H9 (cell line): ENCODE measurements at regions not wholly inside any gene's neighbourhood (a gene's known extent, or its start where the extent isn't known, plus 50 kb on each side); places are given as distances from the start of the nearest gene placed in this dataset.
A peak's percentile ranks its signal among the peaks of the same experiment; 100 is the strongest.

Experiments
- DNase-seq: peaks from one replicate; pipeline ENCODE4 v3.0.0-alpha.2; 2017
- H2AFZ ChIP-seq: one replicate; pipeline ENCODE4 v1.6.1; 2013; ENCODE audit warnings: mild to moderate bottlenecking, low read length, control low read depth, moderate library complexity
- H2AK5ac ChIP-seq: 2 replicates; pipeline ENCODE4 v1.6.1; 2013; ENCODE audit warnings: low read length, control low read depth, mixed read lengths; ENCODE audit not compliant: insufficient read length
- H2BK120ac ChIP-seq: one replicate; pipeline ENCODE4 v1.6.1; 2013; ENCODE audit warnings: low read depth, mild to moderate bottlenecking, low read length, control low read depth, inconsistent platforms; ENCODE audit not compliant: poor library complexity, severe bottlenecking
- H2BK12ac ChIP-seq: 2 replicates; pipeline ENCODE4 v1.6.1; 2013; ENCODE audit warnings: low read length, control low read depth, mixed read lengths, low read depth; ENCODE audit not compliant: insufficient read length
- H2BK15ac ChIP-seq: 2 replicates; pipeline ENCODE4 v1.6.1; 2013; ENCODE audit warnings: low read depth, low read length, control low read depth
- H2BK20ac ChIP-seq: one replicate; pipeline ENCODE4 v1.6.1; 2013; ENCODE audit warnings: low read depth, mild to moderate bottlenecking, low read length, control low read depth, inconsistent platforms; ENCODE audit not compliant: poor library complexity, severe bottlenecking
- H2BK5ac ChIP-seq: 2 replicates; pipeline ENCODE4 v1.6.1; 2013; ENCODE audit warnings: low read length, control low read depth, mixed read lengths; ENCODE audit not compliant: insufficient read length
- H3K14ac ChIP-seq: 2 replicates; pipeline ENCODE4 v1.6.1; 2013; ENCODE audit warnings: low read length, control low read depth; ENCODE audit not compliant: insufficient read depth
- H3K18ac ChIP-seq: 2 replicates; pipeline ENCODE4 v1.6.1; 2013; ENCODE audit warnings: low read depth, mild to moderate bottlenecking, mixed read lengths, low read length, control low read depth; ENCODE audit not compliant: insufficient read length
- H3K23ac ChIP-seq: 2 replicates; pipeline ENCODE4 v1.6.1; 2013; ENCODE audit warnings: low read length, control low read depth, mixed read lengths, low read depth; ENCODE audit not compliant: insufficient read length
- H3K23me2 ChIP-seq: 2 replicates; pipeline ENCODE4 v1.6.1; 2013; ENCODE audit warnings: low read depth, mild to moderate bottlenecking, mixed read lengths, low read length, control low read depth; ENCODE audit not compliant: insufficient read length, poor library complexity, severe bottlenecking
- H3K27ac ChIP-seq: 2 replicates; pipeline ENCODE4 v1.5.1; 2013; ENCODE audit warnings: low read length, control low read depth, mixed read lengths, low read depth; ENCODE audit not compliant: insufficient read length
- H3K27me3 ChIP-seq: 2 replicates; pipeline ENCODE4 v1.6.1; 2013; ENCODE audit warnings: low read length, control low read depth, inconsistent platforms; ENCODE audit not compliant: insufficient read depth
- H3K4ac ChIP-seq: 2 replicates; pipeline ENCODE4 v1.6.1; 2013; ENCODE audit warnings: low read depth, mild to moderate bottlenecking, control low read depth, inconsistent platforms, low read length, moderate library complexity
- H3K4me1 ChIP-seq: 2 replicates; pipeline ENCODE4 v1.6.1; 2013; ENCODE audit warnings: low read length, control low read depth, inconsistent platforms; ENCODE audit not compliant: insufficient read depth
- H3K4me2 ChIP-seq: 2 replicates; pipeline ENCODE4 v1.6.1; 2013; ENCODE audit warnings: low read length, control low read depth, mixed read lengths; ENCODE audit not compliant: insufficient read length, insufficient read depth
- H3K56ac ChIP-seq: 2 replicates; pipeline ENCODE4 v1.6.1; 2013; ENCODE audit warnings: low read depth, mild to moderate bottlenecking, mixed read lengths, low read length, control low read depth; ENCODE audit not compliant: insufficient read length
- H3K79me1 ChIP-seq: 2 replicates; pipeline ENCODE4 v1.6.1; 2013; ENCODE audit warnings: low read depth, mild to moderate bottlenecking, moderate library complexity, low read length, control low read depth, inconsistent platforms; ENCODE audit not compliant: insufficient read depth, poor library complexity, severe bottlenecking
- H3K79me2 ChIP-seq: 2 replicates; pipeline ENCODE4 v1.6.1; 2013; ENCODE audit warnings: low read length, control low read depth, inconsistent platforms; ENCODE audit not compliant: insufficient read depth
- H3K9ac ChIP-seq: 2 replicates; pipeline ENCODE4 v1.6.1; 2013; ENCODE audit warnings: low read length, control low read depth, mixed read lengths; ENCODE audit not compliant: insufficient read length; ENCODE audit errors: extremely low read depth
- H3K9me3 ChIP-seq: one replicate; pipeline ENCODE4 v1.6.1; 2013; ENCODE audit warnings: low read depth, low read length, inconsistent platforms; ENCODE audit not compliant: control insufficient read depth
- H3T11ph ChIP-seq: one replicate; pipeline ENCODE4 v1.6.1; 2013; ENCODE audit warnings: mild to moderate bottlenecking, low read length, control low read depth, inconsistent platforms
- H4K20me1 ChIP-seq: one replicate; pipeline ENCODE4 v1.6.1; 2013; ENCODE audit not compliant: control insufficient read depth, insufficient read length, insufficient read depth
- H4K5ac ChIP-seq: 2 replicates; pipeline ENCODE4 v1.6.1; 2013; ENCODE audit warnings: low read depth, mild to moderate bottlenecking, mixed read lengths, low read length, control low read depth; ENCODE audit not compliant: insufficient read length
- H4K8ac ChIP-seq: replicated peaks from 2 replicates; pipeline ENCODE4 v1.6.1; 2013; ENCODE audit warnings: low read length, control low read depth, mixed read lengths, low read depth; ENCODE audit not compliant: insufficient read length
- H4K91ac ChIP-seq: 2 replicates; pipeline ENCODE4 v1.6.1; 2013; ENCODE audit warnings: low read depth, mild to moderate bottlenecking, moderate library complexity, mixed read lengths, low read length, control low read depth; ENCODE audit not compliant: insufficient read length
- H3K27ac Mint-ChIP-seq, 3 experiments: 2 replicates in 2 of 3; 3 replicates in 1 of 3; pipeline ENCODE4 v1.8.0; 2020 to 2021; ENCODE audit warnings: mixed read lengths in 3 of 3, mild to moderate bottlenecking in 1 of 3, moderate library complexity in 1 of 3
- H3K27me3 Mint-ChIP-seq: 2 replicates; pipeline ENCODE4 v1.8.0; 2021; ENCODE audit warnings: low read depth, mild to moderate bottlenecking, moderate library complexity, mixed read lengths
- H3K36me3 Mint-ChIP-seq, 3 experiments: 2 replicates in 2 of 3; 3 replicates in 1 of 3; pipeline ENCODE4 v1.8.0; 2020 to 2021; ENCODE audit warnings: low read depth in 3 of 3, mixed read lengths in 3 of 3; ENCODE audit not compliant: insufficient read depth in 1 of 3
- H3K4me1 Mint-ChIP-seq, 2 experiments: 2 replicates each; pipeline ENCODE4 v1.8.0; 2020; ENCODE audit warnings: mixed read lengths in 2 of 2
- H3K4me3 Mint-ChIP-seq, 2 experiments: 2 replicates in 1 of 2; 3 replicates in 1 of 2; pipeline ENCODE4 v1.8.0; 2020 to 2021; ENCODE audit warnings: mild to moderate bottlenecking in 2 of 2, mixed read lengths in 2 of 2, moderate library complexity in 1 of 2
- H3K9me3 Mint-ChIP-seq, 2 experiments: 2 replicates in 1 of 2; 3 replicates in 1 of 2; pipeline ENCODE4 v1.8.0; 2020; ENCODE audit warnings: mild to moderate bottlenecking in 2 of 2, mixed read lengths in 2 of 2, moderate library complexity in 1 of 2
- WGBS: extraction: QIAGEN DNeasy Blood & Tissue Kit; methylation state at CpG from one replicate; pipeline ENCODE4 v1.1.7; 2013; ENCODE audit warnings: missing lambda C conversion rate, low lambda C conversion rate, mixed read lengths; ENCODE audit not compliant: insufficient read length; ENCODE audit errors: extremely low coverage; 5-methylcytosine and 5-hydroxymethylcytosine counted together
- TF ChIP-seq, protein P1 (sequence below): fragments of 200-600 bp; sonication (generic); conservative IDR thresholded peaks from 3 replicates; pipeline ENCODE4 v1.8.0; 2021; ENCODE audit warnings: antibody characterized with exemption, mild to moderate bottlenecking

DNA sequence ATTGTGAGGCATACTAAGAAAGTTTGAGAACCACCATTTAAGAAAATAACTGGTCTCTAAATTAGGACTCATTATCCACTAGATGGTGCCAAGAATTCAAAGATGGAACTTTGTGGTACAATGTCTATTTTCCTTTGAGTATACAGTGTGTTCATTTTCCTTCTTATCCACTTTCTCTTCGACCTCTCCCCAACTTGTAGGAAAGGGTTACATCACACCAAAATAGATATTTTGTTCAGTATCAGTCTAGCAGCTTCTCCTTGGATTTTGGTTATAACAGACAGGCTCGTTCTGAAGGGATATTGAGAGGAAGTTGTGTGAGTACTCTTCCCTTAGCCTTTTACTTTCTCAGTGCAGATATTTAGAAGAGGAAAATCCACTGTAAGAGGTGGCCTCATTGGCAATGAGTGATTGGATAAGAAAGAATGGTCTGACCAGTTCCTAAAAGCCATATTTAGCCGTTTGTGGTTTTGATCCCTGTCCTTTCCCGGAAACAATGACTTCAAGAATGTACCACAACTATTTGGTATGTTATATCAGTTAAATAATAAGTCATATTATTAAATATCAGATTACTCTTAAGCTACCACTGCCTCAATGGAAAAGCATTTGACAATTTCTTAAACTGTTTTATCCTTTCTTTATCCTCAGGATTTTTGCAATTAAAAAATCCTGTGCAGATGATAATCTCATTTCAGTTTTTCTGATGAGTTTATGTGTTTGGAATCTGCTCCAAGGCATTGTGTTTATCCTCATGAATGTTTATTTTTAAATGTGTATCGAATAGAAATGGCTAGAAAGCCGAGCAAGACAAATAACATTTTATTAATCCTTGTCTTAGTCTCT lies 69.0 kb upstream of the GRAMD2B start:
- no peaks in the 10 kb centered on the region for H4K20me1 ChIP-seq
- H3K56ac ChIP-seq = no peak overlapping the region
- Mint-ChIP-seq H3K27me3 (no peaks in the 10 kb centered on the region; the same call in 1 of the 2 replicates), H3K4me3 (no peak overlapping the region), H3K36me3 (no peaks in the 10 kb centered on the region), H3K9me3 (no peaks in the 10 kb centered on the region), H3K4me1 (peaks cover 12 to 14% of the 10 kb centered on the region in 2 experiments), H3K27ac (no peak overlapping the region)
- H3K4me2 ChIP-seq = no peak overlapping the region
- TF ChIP-seq, protein P1, sequence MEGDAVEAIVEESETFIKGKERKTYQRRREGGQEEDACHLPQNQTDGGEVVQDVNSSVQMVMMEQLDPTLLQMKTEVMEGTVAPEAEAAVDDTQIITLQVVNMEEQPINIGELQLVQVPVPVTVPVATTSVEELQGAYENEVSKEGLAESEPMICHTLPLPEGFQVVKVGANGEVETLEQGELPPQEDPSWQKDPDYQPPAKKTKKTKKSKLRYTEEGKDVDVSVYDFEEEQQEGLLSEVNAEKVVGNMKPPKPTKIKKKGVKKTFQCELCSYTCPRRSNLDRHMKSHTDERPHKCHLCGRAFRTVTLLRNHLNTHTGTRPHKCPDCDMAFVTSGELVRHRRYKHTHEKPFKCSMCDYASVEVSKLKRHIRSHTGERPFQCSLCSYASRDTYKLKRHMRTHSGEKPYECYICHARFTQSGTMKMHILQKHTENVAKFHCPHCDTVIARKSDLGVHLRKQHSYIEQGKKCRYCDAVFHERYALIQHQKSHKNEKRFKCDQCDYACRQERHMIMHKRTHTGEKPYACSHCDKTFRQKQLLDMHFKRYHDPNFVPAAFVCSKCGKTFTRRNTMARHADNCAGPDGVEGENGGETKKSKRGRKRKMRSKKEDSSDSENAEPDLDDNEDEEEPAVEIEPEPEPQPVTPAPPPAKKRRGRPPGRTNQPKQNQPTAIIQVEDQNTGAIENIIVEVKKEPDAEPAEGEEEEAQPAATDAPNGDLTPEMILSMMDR = peak; percentile 64
- no peak overlapping the region for H2BK20ac ChIP-seq
- no peak overlapping the region for H2AK5ac ChIP-seq
- no peaks in the 10 kb centered on the region for H3K79me2 ChIP-seq
- H2BK15ac ChIP-seq = no peak overlapping the region
- no peaks in the 10 kb centered on the region for H3K79me1 ChIP-seq
- H3K9ac ChIP-seq = no peak overlapping the region
- no peak overlapping the region for H2BK120ac ChIP-seq
- no peaks in the 10 kb centered on the region for H3K9me3 ChIP-seq
- no peak for DNase-seq
- no CpG with 5 or more reads among the region's 6 CpGs for WGBS
- no peak overlapping the region for H2BK5ac ChIP-seq
- no peak overlapping the region for H2AFZ ChIP-seq
- no peak overlapping the region for H3K14ac ChIP-seq
- no peaks in the 10 kb centered on the region for H3K27me3 ChIP-seq
- H3K23ac ChIP-seq = no peak overlapping the region
- H3K4ac ChIP-seq = no peak overlapping the region
- H3K4me1 ChIP-seq = peaks cover 3% of the 10 kb centered on the region; the same call in 1 of the 2 replicates
- no peak overlapping the region for H3T11ph ChIP-seq
- no peaks in the 10 kb centered on the region for H3K23me2 ChIP-seq
- no peak overlapping the region for H3K27ac ChIP-seq
- H4K8ac ChIP-seq = no peak overlapping the region
- H4K5ac ChIP-seq = no peak overlapping the region
- no peak overlapping the region for H3K18ac ChIP-seq
- H2BK12ac ChIP-seq = no peak overlapping the region
- no peak overlapping the region for H4K91ac ChIP-seq
